NCI-H128 (cell line): ENCODE measurements at regions not wholly inside any gene's neighbourhood (a gene's known extent, or its start where the extent isn't known, plus 50 kb on each side); places are given as distances from the start of the nearest gene placed in this dataset.

Source experiments
- DNase-seq: peaks from one replicate; lab custom pipeline; 2025; ENCODE audit not compliant: unreplicated experiment; lab: John Stamatoyannopoulos, UW

DNA sequence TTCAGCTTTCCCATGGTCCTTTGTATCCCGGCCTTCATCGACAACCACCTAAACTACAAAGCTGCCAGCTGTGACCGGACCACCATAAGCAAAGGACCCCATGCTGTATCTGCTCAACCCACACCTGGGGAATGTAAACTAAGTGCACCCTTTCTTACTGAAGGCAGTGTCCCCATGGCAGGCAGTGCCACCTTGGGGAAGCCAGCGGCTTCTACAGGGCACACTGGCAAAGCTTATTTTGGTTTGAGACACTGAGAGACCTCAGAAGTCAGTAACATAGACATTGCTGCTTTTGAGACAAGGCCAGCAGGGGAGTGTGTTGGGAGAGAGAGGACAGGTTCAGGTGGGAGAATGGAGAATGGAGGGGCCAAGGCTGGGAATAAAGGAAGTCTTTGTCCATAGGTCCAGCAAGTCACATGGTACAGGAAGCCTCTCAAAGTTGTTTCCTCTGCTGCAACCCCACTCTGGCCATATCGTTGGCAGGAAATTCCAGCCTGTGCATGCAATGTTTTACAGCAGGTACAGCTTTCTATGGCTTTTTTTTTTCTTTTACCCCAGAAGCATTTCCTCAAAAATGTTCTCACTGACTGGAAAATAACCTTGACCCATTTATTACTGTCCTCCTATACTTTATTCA lies 85.9 kb upstream of the NPVF start:
- DNase-seq: no peak

DNA sequence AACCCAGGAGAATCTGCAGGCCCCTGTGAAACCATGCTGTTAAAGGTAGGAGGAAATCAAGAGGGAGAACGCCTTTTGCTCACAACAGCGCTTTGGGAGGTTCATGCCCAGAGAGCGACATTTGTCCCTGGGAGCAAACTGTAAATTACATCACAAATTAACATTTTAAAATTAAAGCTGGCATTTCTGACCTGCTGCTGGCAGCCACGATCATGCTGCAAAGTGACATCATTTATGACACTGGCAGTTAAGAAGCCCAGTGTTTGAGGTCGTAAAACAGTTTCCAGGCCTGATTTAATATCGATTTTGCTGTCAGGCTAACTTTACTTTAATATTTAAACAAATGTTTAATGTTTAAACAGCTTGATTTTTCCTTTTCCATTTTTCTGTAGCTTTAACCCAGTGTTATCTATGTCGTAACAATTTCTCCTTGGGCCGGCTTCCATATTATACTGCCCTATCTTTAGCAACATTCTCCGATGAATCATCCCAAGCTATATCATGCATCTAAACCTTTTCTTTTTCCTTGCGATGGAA lies 86.5 kb upstream of the NPVF start:
- DNase-seq: no peak

DNA sequence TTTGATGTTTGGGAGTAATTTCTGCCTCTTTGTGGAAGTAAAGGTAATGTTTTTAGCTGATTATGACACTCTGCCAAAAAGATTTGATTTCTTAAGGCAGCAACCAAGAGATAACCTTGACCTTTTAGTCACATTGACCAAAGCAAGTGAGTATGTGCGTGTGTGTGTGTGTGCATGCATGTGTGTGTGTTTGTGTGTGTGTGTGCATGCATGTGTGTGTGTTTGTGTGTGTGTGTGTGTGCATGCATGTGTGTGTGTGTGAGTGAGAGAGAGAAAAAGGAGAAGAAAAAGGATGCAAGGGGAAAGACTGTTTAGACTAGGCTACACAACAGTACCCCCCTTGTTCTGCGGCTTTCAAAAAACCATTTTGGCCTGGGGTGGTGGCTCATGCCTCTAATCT lies 88.1 kb upstream of the NPVF start:
- DNase-seq: no peak

DNA sequence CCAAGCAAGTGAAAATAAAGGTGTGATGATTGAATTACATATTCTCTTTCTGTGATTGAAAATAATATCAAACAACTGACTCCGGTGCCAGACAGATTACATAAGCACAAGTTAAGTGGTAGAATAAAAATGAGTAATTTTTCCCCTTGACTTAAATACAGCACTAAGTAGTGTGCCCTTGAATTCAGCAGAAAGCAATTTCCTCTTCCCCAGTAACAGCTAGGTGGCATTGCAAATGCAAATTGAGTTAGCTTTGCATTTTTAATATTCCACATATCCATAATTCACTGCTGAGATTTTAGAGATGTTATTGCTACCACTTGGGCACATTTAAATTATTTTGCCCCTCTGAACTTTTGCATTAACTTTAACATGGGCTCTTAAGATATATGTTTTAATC lies 89.8 kb upstream of the NPVF start:
- DNase-seq: no peak

DNA sequence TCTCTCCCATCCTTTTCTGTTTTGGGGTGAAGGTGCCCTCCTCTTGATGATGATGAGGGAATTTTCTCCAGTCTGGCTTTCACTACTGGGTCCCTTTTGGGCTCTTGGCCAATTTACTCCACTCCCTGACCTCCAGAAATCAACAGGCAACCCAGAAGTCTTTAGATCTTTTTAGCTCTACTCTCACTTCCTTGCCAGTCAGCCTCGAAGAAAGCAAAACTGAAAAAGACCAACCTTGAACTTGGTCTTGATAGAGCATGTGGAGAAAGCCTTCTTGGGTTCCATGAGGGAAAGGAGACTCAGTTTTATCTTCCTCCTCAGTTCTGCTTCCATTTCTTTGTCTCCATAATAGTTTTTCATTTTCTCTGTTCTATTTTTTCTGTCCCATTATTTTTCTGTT lies 91.4 kb upstream of the NPVF start:
- no peak for DNase-seq

DNA sequence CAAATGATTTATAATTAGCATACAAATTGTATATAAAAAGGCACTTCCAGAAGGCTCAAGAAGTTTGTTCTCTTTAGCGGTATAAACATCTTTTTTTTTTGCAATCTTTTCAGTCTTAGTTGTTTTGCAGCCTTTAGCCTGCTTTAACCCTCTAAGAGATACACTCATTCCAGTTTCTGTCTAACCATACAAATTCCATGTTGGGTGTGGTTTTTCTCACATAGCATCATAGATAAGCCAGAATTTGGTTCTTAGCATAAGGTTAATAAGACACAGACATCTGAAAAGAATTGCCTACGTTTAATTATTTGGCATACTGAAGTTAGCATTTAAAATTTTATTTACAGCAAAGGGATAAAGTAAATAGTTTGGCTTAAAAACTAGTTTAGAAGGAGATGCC lies 92.5 kb upstream of the NPVF start:
- no peak for DNase-seq

DNA sequence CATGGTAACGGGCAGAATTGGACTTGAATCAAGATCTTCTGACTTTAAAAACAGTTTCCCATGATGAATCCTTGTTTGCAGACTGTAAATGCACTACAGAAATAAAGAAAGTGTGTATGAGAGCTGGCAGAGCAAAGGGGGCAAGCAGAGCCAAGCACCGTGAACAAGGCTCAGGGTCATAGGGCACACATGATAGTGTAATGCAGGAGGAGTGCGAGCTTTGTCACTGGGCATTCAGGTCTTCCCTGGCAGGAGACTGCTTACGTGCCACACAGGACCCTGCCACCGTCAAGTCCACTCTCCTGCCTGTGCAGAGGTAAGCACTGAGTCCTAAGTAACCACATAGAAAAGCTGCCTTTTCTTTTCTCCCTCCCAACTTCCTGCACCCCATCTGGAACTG lies 93.1 kb upstream of the NPVF start:
- DNase-seq: no peak

DNA sequence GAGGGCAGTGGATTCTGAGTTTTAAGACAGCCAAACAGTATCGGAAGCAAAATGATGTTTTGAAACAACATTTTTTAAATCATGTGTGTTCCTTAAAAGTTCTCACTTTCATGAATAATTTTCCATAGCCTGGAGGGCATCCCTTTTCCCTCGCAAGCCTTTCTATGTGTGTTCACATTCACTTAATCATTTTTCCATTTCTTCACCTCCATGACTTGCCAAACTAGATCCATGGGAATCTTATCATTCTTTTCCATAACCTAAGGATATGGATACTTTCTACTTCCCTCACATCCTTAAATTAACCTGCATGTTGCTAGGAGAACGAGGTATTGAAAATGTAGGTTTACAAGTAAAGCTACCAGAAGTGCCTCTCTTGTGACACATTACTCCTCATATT lies 94.2 kb upstream of the NPVF start:
- DNase-seq: no peak

DNA sequence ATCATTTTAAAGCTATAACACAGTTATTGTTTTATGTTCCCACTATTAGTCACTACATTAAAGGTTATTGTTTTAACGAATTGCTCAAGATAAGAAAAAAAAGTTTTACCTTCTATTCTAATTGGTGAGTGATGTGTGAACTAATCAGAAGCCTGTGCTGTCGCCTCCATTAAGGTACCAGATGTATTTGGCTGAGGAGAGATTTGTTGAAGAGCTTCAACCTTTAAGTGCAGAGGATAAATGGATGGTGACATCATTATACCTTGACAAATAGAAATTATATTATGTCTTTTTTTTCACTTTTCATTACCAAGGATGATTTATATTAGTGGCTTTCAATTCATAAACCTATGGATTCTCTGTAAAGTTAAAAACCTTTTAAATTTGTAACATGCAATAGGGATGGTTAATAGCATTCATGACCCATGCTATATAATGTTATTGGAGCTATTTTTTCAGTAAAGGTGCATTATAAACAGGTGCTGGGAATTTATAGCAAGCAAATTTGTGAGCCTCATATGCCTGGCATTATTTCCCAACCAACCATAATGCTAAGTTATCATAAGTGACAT lies 97.0 kb upstream of the NPVF start:
- DNase-seq: no peak

DNA sequence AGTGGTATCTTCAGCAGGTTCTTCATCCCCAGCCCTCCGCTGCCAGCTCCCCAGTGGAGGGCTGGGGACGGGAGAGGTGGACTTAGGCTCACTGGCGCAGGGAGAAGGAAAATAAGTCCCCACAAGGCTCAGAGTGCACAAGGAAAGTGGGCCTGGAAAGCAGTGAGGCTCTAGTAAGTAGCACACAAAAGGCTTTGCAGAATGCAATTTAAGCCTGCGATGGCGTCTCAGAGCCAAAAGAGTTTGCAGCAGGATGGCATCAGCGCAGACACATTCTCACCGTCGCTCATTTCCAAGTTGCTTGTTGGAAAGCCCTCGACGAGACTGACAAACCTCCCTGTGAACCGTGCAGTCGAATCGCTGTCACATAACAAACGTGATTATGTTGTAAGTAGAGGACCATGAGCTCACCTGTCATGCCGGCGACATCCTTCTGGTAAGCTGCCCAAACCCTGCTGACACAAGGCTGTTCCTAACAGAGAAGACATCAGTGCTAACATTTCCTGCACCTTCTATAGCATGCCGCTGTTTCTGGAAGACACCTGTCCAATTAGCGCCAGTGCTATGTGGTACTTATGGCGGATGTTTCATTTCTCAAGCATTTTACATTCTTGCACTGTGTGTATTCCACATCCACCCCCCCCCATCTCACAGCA lies 98.3 kb upstream of the NPVF start:
- no peak for DNase-seq

DNA sequence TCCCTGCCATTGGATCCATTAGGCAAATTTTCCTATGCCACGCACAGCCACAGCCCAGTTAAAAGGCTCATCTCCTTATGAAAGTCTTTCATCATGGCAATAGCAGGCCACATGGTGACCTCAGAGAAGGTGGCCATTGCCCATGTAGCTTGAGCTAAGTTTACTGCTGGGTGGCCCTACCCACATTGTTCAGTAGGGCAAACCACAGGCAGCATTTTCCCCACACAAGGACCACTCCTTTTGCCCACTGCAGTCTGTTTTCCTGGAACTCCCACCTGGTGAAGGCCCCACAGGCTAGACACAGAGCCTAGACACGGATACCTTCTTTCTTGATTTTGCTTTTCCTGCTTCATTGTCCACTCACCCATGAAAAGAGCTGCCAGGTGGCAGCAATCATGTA lies 101.5 kb upstream of the NPVF start:
- no peak for DNase-seq

DNA sequence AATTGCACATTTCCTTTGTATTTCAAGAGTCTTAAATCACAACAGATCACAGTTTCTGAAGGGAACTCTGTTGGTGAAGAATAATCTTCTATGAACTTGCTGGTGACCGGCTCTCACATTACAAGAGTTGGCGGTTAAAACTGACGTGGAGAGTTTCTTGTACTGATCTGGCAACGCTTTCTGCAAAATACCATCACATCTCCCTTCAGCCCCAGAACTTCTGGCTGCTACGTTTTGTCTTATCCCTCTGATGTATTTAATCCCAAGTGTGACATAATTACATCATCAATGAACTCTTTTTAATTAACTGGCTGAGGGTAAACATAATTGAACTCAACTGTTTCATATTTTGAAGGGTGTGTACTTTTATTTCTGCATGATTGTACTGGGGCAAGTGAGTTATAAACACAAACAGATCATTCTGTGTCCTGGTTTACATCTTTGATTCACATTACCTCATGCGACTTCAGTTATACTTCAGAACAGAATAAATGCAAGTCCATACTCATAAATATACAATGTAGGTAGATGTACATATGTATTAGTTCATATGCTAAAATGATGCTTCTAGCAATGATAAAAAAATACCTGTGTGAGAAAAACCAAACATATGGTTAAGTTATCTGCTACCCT lies 105.1 kb upstream of the NPVF start:
- no peak for DNase-seq

DNA sequence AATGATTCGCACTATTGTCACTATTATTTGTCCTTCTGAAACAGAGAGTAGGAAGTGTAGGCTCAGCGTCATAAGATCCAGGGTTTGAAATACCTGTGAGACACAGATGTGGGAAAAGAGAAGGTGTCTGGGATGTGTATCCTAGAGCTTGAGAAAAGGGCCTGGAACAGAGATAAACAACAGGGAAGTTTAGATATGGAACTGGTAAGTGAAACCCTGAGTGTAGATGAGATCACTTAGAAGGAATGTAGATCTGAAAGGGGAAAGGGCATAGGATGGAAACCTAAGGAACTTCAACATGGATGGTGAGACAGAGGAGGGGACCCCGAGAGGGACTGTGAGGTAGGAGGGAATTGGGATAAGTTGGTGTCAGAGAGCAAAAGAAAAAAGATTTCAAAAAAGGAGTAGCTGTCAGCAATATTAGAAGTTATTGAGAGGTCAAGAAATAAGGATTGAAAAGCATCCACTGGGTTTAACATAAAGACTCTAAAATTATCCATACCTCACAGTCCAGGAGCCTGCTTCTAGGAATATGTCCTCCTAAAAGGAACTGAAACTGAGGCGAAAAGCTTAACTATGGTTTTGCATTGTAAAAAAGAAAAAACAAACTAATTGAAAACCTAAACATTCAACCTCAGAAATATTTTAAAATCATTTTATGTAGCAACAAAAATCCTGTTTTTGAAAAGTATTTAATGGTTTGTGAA lies 119.2 kb upstream of the NPVF start:
- DNase-seq: no peak

DNA sequence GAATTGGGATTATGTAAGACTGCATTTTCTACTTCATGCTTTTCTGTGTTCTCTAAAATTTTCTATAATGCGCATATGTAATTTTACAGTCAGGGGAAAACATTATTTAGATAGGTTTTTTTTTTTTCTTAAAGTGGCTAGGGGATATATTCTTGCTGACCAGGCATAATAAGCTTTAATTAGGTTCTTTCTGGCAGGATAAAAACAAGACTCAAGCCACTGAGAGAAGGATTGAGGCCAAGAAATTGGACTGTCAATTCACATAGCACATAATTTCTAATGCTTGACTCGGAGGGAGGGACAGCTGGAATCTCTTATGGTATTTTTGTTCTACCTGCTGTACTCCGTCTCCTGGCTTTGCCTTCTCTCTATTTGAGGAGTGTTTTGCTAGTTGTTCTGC lies 119.8 kb upstream of the NPVF start:
- no peak for DNase-seq

DNA sequence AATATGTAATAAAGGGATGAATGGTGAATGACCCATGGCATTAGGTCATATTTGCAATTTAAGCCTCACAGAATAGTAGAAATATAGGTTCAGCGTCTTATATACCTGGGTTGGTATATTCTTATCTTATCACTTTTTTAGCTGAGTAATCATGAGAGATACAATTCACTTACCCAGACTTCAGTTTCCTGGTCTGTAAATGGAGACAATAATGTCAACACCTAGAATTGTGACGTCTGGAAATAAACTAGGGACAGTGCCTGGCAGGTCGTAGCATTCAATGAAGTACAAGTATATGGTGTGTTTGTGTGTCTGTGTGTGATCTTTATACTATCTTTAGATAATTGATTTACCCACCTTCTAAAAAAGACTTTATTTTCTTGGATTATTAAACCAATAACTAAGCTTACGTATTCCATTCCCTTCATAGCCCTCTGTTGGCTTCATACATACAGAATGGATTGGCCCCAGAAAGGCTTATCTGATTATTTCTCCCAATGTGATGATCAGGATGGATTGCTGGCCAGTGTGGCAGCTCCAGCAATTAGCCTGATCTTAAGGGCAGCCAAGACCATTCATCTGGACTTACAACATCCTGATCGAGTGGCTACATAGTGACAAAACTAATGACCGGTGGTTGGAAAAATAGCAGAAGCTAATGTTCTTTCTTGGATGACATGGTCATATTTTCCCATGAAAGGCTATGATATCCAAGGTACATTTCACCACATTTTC lies 121.2 kb upstream of the NPVF start:
- DNase-seq: no peak

DNA sequence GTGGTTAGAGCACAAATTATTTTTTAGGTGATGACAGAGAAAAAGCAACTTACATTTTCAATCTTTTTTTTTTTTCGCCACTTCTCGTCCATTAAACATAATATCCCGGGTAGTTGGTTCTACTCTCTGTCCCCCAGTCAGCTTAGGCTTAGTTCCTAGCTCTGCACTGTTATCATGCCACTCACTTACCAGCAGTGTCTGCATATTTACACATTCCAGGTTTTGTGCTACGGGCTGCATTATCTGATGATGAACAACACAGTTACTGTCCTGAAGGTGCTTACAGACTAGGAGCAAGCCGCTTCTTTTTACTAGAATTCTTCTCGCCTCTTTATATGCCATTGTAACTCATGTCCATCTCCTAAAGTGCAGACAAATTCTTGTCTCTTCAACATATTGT lies 121.8 kb upstream of the NPVF start:
- DNase-seq: no peak

DNA sequence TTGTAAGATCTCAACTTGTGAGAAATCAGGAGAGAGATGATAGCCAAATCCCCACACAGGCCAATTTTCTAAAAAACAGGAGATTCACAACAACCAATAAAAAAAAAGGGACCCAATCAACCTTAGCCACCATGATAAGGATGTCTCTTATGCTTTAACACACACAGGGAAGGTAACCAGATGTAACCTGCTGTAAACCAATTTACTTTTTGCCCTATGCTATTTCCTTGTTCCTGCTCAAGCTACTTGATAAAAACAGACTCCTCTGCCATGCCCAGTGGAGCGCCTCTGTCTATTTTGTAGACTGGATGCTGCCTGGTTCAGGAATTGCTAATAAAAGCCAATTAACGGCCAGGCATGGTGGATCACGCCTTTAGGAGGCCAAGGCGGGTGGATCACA lies 123.5 kb upstream of the NPVF start:
- DNase-seq: no peak

DNA sequence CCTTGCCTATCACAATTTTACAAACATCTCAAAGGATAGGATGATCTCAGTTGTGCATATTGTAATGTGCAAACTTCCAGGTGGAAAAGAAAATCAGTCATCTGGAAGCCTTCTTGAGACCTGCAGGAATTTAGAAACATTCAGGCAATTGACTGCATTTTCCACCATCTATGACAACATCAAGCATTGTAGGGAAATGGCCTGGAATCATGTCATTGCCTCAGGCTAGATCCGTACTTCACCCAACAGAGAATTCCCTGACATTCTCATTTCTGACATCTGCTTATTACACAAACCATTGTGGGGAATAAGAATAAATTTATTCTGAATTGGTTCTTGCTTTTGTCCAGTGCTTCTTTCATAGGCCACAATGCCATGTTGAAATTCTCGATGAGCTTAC lies 124.9 kb upstream of the NPVF start:
- no peak for DNase-seq

DNA sequence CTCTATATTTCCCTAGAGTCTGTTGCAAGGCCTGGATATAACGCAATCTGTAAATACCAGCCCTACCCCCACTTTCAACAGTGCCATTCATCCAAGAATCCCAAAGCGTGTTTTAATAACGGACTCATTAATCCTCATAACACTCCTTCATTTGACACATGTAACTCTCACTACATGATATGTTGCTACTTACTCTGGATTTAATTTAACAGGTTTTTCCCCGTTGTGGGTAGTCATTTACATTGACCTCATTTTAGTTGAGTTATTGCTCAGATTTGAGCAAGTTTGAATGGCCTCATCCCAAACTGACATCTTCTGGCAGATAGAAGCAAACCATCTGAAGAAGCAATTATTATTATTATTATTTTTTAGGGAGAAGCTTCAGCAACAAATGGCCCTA lies 125.4 kb upstream of the NPVF start:
- DNase-seq: no peak

DNA sequence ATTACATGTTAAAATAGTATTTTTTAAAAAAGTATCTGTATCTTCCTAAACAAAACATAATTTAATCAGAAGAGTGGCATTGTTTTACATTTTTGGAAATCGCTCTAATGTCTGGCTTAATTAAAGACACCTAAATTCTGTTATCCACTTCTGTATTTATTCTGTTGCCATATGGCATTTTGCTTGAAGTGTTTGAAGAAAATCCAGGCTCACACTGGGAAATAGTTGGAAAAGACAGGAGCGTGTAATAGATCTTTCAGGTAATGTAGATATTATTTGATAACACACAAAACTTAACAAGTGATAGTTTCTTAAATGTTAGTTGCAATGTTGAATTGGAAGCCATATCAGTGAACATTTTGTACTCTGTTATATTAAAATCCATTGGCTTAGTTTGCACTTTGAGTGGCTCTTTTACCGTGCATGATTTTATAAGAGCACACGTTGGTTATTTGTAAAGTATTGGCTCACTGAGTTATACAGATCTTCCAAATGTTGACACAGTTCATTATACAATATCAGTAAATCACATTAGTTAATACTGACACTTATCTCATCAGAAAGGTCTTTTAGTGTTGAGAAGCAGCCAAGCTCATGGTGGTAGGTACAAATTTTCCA lies 128.4 kb upstream of the NPVF start:
- no peak for DNase-seq
